Activated CD4-positive, CD25-positive, alpha-beta regulatory T cell treated with anti-CD3 and anti-CD28 coated beads, Interleukin-2, amount 50 U/mL, for 24 hours (primary cell): ENCODE measurements at regions not wholly inside any gene's neighbourhood (a gene's known extent, or its start where the extent isn't known, plus 50 kb on each side); places are given as distances from the start of the nearest gene placed in this dataset.

ENCODE experiments used
- ATAC-seq, 2 donors: fragments of 150-1000 bp; cut with Tn5 transposase; one replicate each; pipeline ENCODE4 v1.10.0; 2021; ENCODE audit warnings: mild to moderate bottlenecking in 1 of 2, moderate library complexity in 1 of 2

- no peak for ATAC-seq
Measured at GRCh38 chr13:40149611-40150274, 494.3 kb downstream of the COG6 start.

- ATAC-seq = no peak
Measured at GRCh38 chr13:40151673-40152072, 496.2 kb downstream of the COG6 start.

GRCh38 chr13:40152145-40152544 lies 496.7 kb downstream of the COG6 start:
- no peak for ATAC-seq

- no peak for ATAC-seq
Measured at GRCh38 chr13:40152922-40153321, 497.5 kb downstream of the COG6 start.

- ATAC-seq = no peak
Measured at GRCh38 chr13:40153516-40153915, 498.1 kb downstream of the COG6 start.

- ATAC-seq = no peak
Measured at GRCh38 chr13:40155201-40155600, 499.7 kb downstream of the COG6 start.

GRCh38 chr13:40158218-40158617 lies 502.8 kb downstream of the COG6 start:
- ATAC-seq = peak; percentile 54 to 69

DNA sequence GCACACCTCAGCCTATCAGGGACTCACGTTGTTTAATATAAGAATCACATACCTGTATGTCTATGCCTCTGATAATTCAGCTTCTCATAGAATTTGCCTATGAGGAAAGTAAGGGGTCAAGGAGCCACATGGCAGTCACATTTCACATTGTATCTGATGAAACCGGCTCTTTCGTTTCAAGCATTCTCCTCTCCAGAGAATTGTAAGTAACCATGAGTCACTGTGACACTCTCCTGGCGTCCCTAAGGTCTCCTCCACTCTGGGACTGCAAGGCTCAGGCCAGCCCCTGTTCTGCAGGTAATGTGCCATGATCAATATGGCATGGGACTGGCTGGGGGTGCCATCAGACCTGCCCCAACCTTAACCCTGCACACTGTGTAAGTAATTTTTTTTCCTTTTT lies 503.3 kb downstream of the COG6 start:
- ATAC-seq = no peak

DNA sequence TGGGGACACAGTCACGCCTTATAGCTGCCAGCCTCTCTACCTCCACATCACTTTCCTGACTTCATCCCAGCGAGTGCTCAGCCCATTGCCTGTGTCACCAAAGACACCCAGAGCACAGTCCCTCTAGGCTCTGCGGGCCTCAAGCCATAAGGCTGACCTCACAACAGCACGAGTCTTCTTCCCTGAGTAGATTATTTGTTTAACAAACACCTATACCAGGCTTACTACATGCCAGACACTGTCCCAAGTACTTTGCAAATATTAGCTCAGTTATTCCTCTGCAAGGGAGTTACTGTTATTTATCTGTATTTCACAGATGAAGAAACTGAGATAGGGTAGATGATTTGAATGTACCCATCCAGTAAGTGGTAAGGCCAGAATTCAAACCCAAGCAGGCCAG lies 504.3 kb downstream of the COG6 start:
- ATAC-seq = no peak

- peak in 1 of 2 donors; percentile 18 for ATAC-seq
Measured at GRCh38 chr13:40160618-40161350, 505.3 kb downstream of the COG6 start.

- no peak for ATAC-seq
Measured at GRCh38 chr13:40161351-40161810, 505.1 kb downstream of the FOXO1 start.

DNA sequence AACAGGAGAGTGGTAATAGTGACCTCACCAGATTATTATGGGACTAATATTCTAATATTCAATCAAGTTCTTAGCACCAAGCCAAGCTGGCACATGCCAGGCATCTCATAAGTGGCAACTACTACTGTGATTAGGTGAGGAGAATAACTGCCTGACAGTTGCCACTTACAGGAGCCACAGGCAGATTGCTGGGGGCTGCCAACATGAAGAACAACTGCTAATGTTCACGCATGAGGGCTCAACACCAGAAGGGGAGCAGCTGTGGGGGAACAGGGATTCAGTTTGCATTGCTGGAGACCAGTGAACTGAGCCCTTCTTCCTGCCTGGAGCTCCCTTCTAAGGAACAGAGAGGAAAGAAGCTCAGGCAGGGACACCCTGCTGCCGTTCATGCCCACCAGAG lies 504.5 kb downstream of the FOXO1 start:
- ATAC-seq = no peak

GRCh38 chr13:40163066-40164000 lies 503.1 kb downstream of the FOXO1 start:
- ATAC-seq = no peak

DNA sequence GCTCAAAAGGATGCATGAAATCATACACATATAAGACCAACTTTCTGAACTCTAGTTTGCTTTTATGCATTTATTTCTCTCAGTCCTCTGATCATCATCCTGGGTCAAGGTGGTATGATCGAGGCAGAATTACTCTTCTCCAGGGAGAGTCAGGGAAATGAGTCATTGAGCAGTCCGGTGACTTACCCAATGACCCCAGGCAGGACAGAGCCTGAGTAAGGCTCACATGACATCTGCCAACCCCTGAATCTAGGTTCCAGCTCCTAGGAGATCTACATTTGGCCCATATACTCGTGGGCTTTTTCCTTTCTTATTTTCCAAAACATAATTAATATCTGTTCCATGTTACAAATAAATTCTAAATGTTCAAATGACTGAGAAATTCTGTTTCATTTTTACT lies 502.3 kb downstream of the FOXO1 start:
- no peak for ATAC-seq

DNA sequence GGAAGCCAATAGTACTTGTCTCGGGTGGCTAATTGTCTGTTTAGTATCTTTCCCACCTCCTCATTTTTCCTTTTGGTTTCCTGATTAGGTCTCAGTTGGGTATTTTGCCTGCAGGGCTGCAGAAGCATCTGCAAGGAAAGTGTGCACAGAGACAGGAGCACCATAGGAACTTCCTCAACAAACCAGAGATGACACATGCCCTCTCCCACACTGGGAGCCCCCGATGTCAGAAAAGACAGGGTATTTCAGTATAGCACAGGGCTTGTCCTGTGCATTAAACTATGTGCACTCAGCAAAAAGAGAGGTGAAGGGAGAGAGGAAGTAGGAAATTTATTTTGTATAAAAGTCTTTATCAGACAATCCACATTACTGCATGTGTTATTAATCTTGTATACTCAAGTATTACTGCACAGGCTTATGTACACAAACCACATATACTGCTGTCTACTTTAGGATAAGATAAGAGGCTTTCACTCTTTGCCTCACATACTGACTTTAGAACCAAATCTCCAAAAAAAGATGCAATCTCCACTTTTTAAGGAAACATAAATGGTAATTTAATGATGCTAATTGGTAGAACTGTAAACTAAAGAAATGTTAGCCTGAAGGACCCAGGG lies 501.0 kb downstream of the FOXO1 start:
- no peak for ATAC-seq

GRCh38 chr13:40167327-40167726 lies 499.1 kb downstream of the FOXO1 start:
- ATAC-seq = no peak

GRCh38 chr13:40168425-40169166 lies 497.8 kb downstream of the FOXO1 start:
- ATAC-seq = no peak

DNA sequence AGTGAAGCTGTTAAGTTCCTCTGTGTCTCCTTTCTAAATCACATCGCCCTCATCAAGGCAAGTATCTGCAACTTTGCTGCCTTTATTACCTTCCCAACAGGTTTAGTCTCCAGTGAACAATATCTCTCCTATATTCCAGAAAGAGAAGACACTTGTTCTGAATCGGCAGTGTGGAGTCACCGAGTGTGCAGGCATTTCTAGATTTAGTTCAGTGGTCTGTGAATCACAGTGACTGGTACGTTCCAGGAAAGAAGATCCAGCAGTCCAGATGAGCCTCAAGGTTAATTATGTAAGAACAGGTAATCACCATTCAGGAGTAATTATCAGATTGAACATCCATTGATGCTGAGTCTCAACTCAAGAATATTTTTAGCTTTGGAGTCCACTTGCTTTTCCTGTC lies 497.0 kb downstream of the FOXO1 start:
- no peak for ATAC-seq

GRCh38 chr13:40170091-40170490 lies 496.4 kb downstream of the FOXO1 start:
- no peak for ATAC-seq

DNA sequence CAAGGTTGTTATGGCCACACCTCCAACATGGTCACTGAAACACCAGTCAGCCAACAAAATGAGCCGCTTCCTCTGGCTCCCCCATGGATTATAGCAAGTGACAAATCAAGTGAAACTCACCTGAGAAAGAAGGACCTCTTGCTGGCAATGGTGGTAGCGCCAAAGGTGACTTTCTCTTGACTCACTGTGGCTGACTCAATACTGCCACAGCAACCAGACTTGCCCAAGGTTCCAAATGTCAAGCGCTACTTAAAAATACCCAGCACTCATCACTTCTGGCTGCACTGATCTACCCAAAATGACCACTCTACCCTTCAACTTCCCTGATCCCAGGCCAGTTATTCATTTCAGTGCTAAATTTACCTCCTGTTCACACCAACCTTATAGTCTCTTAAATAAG lies 495.5 kb downstream of the FOXO1 start:
- peak; percentile 95 to 97 for ATAC-seq

GRCh38 chr13:40171566-40171965 lies 494.9 kb downstream of the FOXO1 start:
- ATAC-seq = no peak

GRCh38 chr13:40172149-40172591 lies 494.3 kb downstream of the FOXO1 start:
- no peak for ATAC-seq
